Cardiac muscle cell (in vitro differentiated cells and primary cell): ENCODE measurements at regions not wholly inside any gene's neighbourhood (a gene's known extent, or its start where the extent isn't known, plus 50 kb on each side); places are given as distances from the start of the nearest gene placed in this dataset.

ENCODE experiments used
- DNase-seq, 2 donors: peaks; one replicate each; pipeline versions ENCODE4 v3.0.0 to v3.0.0-alpha.2; 2010 to 2017; ENCODE audit warnings: low read depth in 1 of 2, low spot score in 1 of 2
- H3K27ac ChIP-seq: fragments of 200-600 bp; sonication (generic); 2 replicates; pipeline ENCODE4 v1.5.1; 2016
- H3K27me3 ChIP-seq: fragments of 200-600 bp; sonication (generic); 2 replicates; pipeline ENCODE4 v1.6.0; 2016; ENCODE audit warnings: control low read depth
- H3K36me3 ChIP-seq: fragments of 200-600 bp; sonication (generic); 2 replicates; pipeline ENCODE4 v1.5.1; 2016; ENCODE audit warnings: control low read depth
- H3K4me1 ChIP-seq: fragments of 200-600 bp; sonication (generic); 2 replicates; pipeline ENCODE4 v1.8.1; 2017; ENCODE audit warnings: low read depth, mild to moderate bottlenecking, mixed run types
- H3K4me3 ChIP-seq: fragments of 200-600 bp; sonication (generic); 2 replicates; pipeline ENCODE4 v1.5.1; 2016; ENCODE audit warnings: mild to moderate bottlenecking
- H3K9me3 ChIP-seq: fragments of 200-600 bp; sonication (generic); 2 replicates; pipeline ENCODE4 v1.5.1; 2017; ENCODE audit warnings: low read depth, mild to moderate bottlenecking, control low read depth
- TF ChIP-seq, protein P1 (sequence below): IDR thresholded peaks from 2 replicates; pipeline ENCODE4 v1.5.1; 2012; ENCODE audit warnings: low read depth, mild to moderate bottlenecking, low read length

GRCh38 chr6:91813641-91814040 lies 1226.8 kb upstream of the MAP3K7 start:
- no peak for DNase-seq

GRCh38 chr6:91812596-91813274 lies 1225.9 kb upstream of the MAP3K7 start:
- no peak for DNase-seq
- TF ChIP-seq, protein P1, sequence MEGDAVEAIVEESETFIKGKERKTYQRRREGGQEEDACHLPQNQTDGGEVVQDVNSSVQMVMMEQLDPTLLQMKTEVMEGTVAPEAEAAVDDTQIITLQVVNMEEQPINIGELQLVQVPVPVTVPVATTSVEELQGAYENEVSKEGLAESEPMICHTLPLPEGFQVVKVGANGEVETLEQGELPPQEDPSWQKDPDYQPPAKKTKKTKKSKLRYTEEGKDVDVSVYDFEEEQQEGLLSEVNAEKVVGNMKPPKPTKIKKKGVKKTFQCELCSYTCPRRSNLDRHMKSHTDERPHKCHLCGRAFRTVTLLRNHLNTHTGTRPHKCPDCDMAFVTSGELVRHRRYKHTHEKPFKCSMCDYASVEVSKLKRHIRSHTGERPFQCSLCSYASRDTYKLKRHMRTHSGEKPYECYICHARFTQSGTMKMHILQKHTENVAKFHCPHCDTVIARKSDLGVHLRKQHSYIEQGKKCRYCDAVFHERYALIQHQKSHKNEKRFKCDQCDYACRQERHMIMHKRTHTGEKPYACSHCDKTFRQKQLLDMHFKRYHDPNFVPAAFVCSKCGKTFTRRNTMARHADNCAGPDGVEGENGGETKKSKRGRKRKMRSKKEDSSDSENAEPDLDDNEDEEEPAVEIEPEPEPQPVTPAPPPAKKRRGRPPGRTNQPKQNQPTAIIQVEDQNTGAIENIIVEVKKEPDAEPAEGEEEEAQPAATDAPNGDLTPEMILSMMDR, result no peak

More at GRCh38 chr6:91813641-91814040, 1226.8 kb upstream of the MAP3K7 start:
- Histone ChIP-seq H3K4me1 (no peaks in the 10 kb centered on the region), H3K9me3 (no peaks in the 10 kb centered on the region), H3K36me3 (no peaks in the 10 kb centered on the region), H3K27ac (no peak overlapping the region), H3K27me3 (no peaks in the 10 kb centered on the region), H3K4me3 (no peak overlapping the region)
- TF ChIP-seq, protein P1, result no peak

DNA sequence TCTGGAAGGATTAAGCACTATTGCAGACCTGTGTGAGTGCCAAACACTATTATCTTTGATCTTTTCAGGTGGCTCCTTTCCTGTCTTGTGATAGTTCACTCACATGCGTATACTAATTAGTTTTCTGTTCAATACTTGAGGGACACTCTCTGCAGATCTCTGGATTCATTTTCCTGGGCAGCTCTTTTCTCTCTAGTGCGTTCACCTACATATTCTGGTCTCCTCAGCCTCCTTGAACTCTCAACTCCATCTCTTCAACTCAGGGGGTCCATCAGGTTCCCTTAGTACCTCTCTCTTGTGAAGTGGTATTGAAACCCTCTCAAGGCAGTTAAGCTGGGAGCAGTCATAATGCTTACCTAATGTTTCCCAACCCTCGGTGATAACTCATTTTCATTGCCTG lies 1218.1 kb upstream of the MAP3K7 start:
- no peaks in the 10 kb centered on the region for H3K36me3 ChIP-seq
- TF ChIP-seq, protein P1, result no peak
- no peak overlapping the region for H3K4me3 ChIP-seq
- DNase-seq, result no peak
- no peaks in the 10 kb centered on the region for H3K27me3 ChIP-seq
- no peaks in the 10 kb centered on the region for H3K9me3 ChIP-seq
- H3K27ac ChIP-seq, result no peak overlapping the region
- no peaks in the 10 kb centered on the region for H3K4me1 ChIP-seq

More at GRCh38 chr6:91812596-91813274, 1225.9 kb upstream of the MAP3K7 start:
- H3K27ac ChIP-seq, result no peak overlapping the region
- H3K4me1 ChIP-seq, result no peaks in the 10 kb centered on the region
- H3K36me3 ChIP-seq, result no peaks in the 10 kb centered on the region
- H3K9me3 ChIP-seq, result no peaks in the 10 kb centered on the region
- H3K4me3 ChIP-seq, result no peak overlapping the region
- H3K27me3 ChIP-seq, result no peaks in the 10 kb centered on the region

DNA sequence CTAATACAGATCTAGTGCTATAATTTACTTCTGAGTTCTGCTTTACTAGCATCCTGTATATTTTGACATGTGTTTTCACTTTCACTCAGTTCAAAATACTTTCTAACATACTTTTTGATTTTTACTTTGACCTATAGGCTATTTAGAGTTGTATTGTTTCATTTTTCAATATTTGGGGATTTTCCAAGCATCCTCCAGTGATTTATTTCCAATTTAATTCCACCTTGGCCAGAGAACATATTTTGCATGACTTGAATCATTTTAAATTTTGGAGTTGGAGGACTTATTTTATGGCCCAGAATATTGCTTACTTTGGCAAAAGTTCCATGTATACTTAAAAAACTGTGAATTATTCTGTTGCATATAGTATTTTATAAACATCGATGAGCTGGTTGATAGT lies 1215.6 kb upstream of the MAP3K7 start:
- Histone ChIP-seq H3K36me3 (no peaks in the 10 kb centered on the region), H3K4me3 (no peak overlapping the region), H3K9me3 (no peaks in the 10 kb centered on the region), H3K27ac (no peak overlapping the region), H3K27me3 (no peaks in the 10 kb centered on the region), H3K4me1 (no peaks in the 10 kb centered on the region)
- DNase-seq, result no peak
- TF ChIP-seq, protein P1, result no peak

DNA sequence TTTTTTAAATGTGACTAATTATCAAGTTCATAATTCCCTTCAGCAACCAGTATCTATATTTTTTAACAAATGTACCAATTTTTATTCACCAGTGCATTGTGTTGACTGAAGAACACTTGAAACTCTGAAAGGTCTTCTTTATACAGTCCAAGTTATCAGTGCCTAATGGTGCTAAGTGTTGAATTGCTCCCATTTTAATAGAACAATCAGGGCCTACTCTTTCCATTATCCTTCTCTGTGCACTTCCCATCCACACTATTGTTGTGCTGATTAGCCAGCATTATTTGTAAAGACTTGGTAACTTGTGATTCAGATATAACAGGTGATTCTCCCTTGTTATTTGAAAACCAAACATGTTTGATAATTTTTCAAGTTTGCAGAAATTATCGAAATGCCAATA lies 1209.7 kb upstream of the MAP3K7 start:
- Histone ChIP-seq H3K4me1 (no peaks in the 10 kb centered on the region), H3K9me3 (no peaks in the 10 kb centered on the region), H3K4me3 (no peak overlapping the region), H3K27ac (no peak overlapping the region), H3K36me3 (no peaks in the 10 kb centered on the region), H3K27me3 (no peaks in the 10 kb centered on the region)
- TF ChIP-seq, protein P1, result no peak
- DNase-seq, result no peak
